ENCODE measurements at regions not wholly inside any gene's neighbourhood (a gene's known extent, or its start where the extent isn't known, plus 50 kb on each side); places are given as distances from the start of the nearest gene placed in this dataset.
"Not testable (repeated sequence)": the region's sequence is repeated elsewhere in the genome, so short reads cannot be mapped to it uniquely, and the experiment has no call there.

GRCh38 chr2:189231719-189232323 is 52.3 kb upstream of the COL5A2 start:
- no peak for DNase-seq (ENCODE audit: low spot score)

GRCh38 chr2:189232759-189233406 is 53.3 kb upstream of the COL5A2 start:
- no peak for DNase-seq (ENCODE audit: low spot score)

GRCh38 chr2:189233527-189233926 is 54.0 kb upstream of the COL5A2 start:
- DNase-seq (ENCODE audit: low spot score): no peak

GRCh38 chr2:189234991-189235390 is 55.4 kb upstream of the COL5A2 start:
- no peak for DNase-seq (ENCODE audit: low spot score)

- DNase-seq (ENCODE audit: low spot score): no peak
Observed at GRCh38 chr2:189236066-189236465, 56.5 kb upstream of the COL5A2 start.

GRCh38 chr2:189238903-189239302 is 59.3 kb upstream of the COL5A2 start:
- no peak for DNase-seq (ENCODE audit: low spot score)

GRCh38 chr2:189243843-189244242 is 64.3 kb upstream of the COL5A2 start:
- not testable (repeated sequence) for DNase-seq (ENCODE audit: low spot score)

GRCh38 chr2:189247276-189247675 is 67.7 kb upstream of the COL5A2 start:
- DNase-seq (ENCODE audit: low spot score): no peak

GRCh38 chr2:189248141-189248540 is 68.6 kb upstream of the COL5A2 start:
- no peak for DNase-seq (ENCODE audit: low spot score)

GRCh38 chr2:189249171-189249570 is 69.6 kb upstream of the COL5A2 start:
- DNase-seq (ENCODE audit: low spot score): no peak

- DNase-seq (ENCODE audit: low spot score): no peak
Observed at GRCh38 chr2:189249901-189250300, 70.3 kb upstream of the COL5A2 start.

GRCh38 chr2:189252991-189253675 is 73.6 kb upstream of the COL5A2 start:
- no peak for DNase-seq (ENCODE audit: low spot score)

- DNase-seq (ENCODE audit: low spot score): no peak
Observed at GRCh38 chr2:189253836-189254235, 74.3 kb upstream of the COL5A2 start.

GRCh38 chr2:189254268-189254883 is 74.8 kb upstream of the COL5A2 start:
- no peak for DNase-seq (ENCODE audit: low spot score)

- DNase-seq (ENCODE audit: low spot score): no peak
Observed at GRCh38 chr2:189255711-189256110, 76.2 kb upstream of the COL5A2 start.

GRCh38 chr2:189258616-189259365 is 79.2 kb upstream of the COL5A2 start:
- no peak for DNase-seq (ENCODE audit: low spot score)

- no peak for DNase-seq (ENCODE audit: low spot score)
Observed at GRCh38 chr2:189260361-189260814, 80.8 kb upstream of the COL5A2 start.

GRCh38 chr2:189261431-189261841 is 81.9 kb upstream of the COL5A2 start:
- DNase-seq (ENCODE audit: low spot score): no peak

GRCh38 chr2:189261916-189262315 is 82.4 kb upstream of the COL5A2 start:
- DNase-seq (ENCODE audit: low spot score): no peak

- DNase-seq (ENCODE audit: low spot score): no peak
Observed at GRCh38 chr2:189265696-189266320, 86.2 kb upstream of the COL5A2 start.

- no peak for DNase-seq (ENCODE audit: low spot score)
Observed at GRCh38 chr2:189267491-189267890, 87.9 kb upstream of the COL5A2 start.

Data from hematopoietic multipotent progenitor cell treated with erythropoietin and hydrocortisone succinate and interleukin-3 and kit ligand, for 15 days (in vitro differentiated cells).